ENCODE measurements at regions not wholly inside any gene's neighbourhood (a gene's known extent, or its start where the extent isn't known, plus 50 kb on each side); places are given as distances from the start of the nearest gene placed in this dataset.

DNA sequence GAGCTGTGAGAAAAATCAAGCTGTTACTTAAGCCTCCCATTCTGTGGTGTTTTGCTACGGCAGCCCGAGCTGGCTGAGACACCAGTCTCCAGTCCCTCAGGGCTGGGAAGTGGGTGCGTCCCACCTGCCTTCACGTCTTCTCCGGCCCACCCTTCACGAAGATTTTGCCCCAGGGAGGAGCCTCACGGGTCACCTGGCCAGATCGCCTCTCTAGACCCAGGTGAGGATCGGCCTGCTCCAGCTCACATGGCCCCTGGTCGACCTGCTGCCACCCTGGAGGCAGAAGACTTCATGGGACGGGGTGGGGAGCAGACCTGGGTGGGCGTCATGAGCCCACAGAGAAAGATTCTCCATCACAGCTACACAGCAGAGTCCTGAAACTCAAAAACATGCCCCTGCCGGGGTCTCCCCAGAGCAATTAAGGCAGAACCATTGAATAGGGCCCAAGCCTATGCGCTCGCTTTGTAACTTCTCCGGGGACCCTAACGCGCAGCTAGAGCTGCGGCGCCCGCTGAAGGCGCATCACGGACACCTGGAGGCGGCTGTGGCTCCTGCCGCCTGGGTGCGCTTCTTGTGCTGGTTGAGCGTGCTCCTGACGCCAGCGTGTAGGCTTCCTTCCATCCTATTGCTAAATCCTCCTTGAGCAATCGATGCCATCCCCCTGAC is 92.6 kb upstream of the ALDH1A3 start:
- TF ChIP-seq SIN3A (IDR thresholded peaks at IDR 0.05; ENCODE audit: borderline replicate concordance, insufficient read depth, low read length), result no peak
- TF ChIP-seq, protein P1, sequence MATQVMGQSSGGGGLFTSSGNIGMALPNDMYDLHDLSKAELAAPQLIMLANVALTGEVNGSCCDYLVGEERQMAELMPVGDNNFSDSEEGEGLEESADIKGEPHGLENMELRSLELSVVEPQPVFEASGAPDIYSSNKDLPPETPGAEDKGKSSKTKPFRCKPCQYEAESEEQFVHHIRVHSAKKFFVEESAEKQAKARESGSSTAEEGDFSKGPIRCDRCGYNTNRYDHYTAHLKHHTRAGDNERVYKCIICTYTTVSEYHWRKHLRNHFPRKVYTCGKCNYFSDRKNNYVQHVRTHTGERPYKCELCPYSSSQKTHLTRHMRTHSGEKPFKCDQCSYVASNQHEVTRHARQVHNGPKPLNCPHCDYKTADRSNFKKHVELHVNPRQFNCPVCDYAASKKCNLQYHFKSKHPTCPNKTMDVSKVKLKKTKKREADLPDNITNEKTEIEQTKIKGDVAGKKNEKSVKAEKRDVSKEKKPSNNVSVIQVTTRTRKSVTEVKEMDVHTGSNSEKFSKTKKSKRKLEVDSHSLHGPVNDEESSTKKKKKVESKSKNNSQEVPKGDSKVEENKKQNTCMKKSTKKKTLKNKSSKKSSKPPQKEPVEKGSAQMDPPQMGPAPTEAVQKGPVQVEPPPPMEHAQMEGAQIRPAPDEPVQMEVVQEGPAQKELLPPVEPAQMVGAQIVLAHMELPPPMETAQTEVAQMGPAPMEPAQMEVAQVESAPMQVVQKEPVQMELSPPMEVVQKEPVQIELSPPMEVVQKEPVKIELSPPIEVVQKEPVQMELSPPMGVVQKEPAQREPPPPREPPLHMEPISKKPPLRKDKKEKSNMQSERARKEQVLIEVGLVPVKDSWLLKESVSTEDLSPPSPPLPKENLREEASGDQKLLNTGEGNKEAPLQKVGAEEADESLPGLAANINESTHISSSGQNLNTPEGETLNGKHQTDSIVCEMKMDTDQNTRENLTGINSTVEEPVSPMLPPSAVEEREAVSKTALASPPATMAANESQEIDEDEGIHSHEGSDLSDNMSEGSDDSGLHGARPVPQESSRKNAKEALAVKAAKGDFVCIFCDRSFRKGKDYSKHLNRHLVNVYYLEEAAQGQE (IDR thresholded peaks at IDR 0.05; ENCODE audit: insufficient read depth in 1 of 2, low read depth in 2 of 2, low read length in 2 of 2), result no peak
- no peak for TF ChIP-seq TAF1 (IDR thresholded peaks at IDR 0.05; ENCODE audit: borderline replicate concordance, insufficient read depth, low read length)
- TF ChIP-seq FOXP2 (optimal IDR thresholded peaks at IDR 0.05; ENCODE audit: borderline replicate concordance, extremely low read depth, extremely low read length, insufficient read depth), result no peak
- TF ChIP-seq POLR2AphosphoS5 (IDR thresholded peaks at IDR 0.05; ENCODE audit: low read depth, low read length), result no peak

- TF ChIP-seq POLR2AphosphoS5 (IDR thresholded peaks at IDR 0.05; ENCODE audit: low read depth, low read length) (no peak), SIN3A (IDR thresholded peaks at IDR 0.05; ENCODE audit: borderline replicate concordance, insufficient read depth, low read length) (no peak), TAF1 (IDR thresholded peaks at IDR 0.05; ENCODE audit: borderline replicate concordance, insufficient read depth, low read length) (no peak), FOXP2 (optimal IDR thresholded peaks at IDR 0.05; ENCODE audit: borderline replicate concordance, extremely low read depth, extremely low read length, insufficient read depth) (no peak)
- TF ChIP-seq, protein P1 (IDR thresholded peaks at IDR 0.05; ENCODE audit: insufficient read depth in 1 of 2, low read depth in 2 of 2, low read length in 2 of 2), result no peak
These were observed 91.8 kb upstream of the ALDH1A3 start for GRCh38 chr15:100787567-100788417.

GRCh38 chr15:100788418-100789105 is 91.1 kb upstream of the ALDH1A3 start:
- no peak for TF ChIP-seq POLR2AphosphoS5 (IDR thresholded peaks at IDR 0.05; ENCODE audit: low read depth, low read length)

GRCh38 chr15:100790786-100791265 is 88.8 kb upstream of the ALDH1A3 start:
- no peak for TF ChIP-seq TAF1 (IDR thresholded peaks at IDR 0.05; ENCODE audit: borderline replicate concordance, insufficient read depth, low read length)
- TF ChIP-seq POLR2AphosphoS5 (IDR thresholded peaks at IDR 0.05; ENCODE audit: low read depth, low read length), result no peak
- TF ChIP-seq, protein P1 (IDR thresholded peaks at IDR 0.05; ENCODE audit: insufficient read depth in 1 of 2, low read depth in 2 of 2, low read length in 2 of 2), result no peak
- TF ChIP-seq FOXP2 (optimal IDR thresholded peaks at IDR 0.05; ENCODE audit: borderline replicate concordance, extremely low read depth, extremely low read length, insufficient read depth), result no peak
- no peak for TF ChIP-seq SIN3A (IDR thresholded peaks at IDR 0.05; ENCODE audit: borderline replicate concordance, insufficient read depth, low read length)

DNA sequence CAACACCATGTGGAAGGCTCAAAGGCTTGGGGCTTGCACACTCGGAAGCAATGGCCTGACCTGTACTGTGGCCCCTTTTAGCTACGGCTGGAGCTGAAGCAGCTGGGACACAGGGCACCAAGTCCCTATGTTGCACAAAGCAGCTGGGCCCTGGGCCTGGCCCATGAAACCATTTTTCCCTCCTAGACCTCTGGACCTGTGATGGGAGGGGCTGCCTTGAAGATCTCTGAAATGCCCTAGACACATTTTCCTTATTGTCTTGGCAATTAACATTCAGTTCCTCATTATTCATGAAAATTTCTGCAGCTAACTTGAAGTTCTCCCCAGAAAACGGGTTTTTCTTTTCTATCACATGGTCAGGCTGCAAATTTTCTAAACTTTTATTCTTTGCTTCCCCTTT is 85.6 kb upstream of the ALDH1A3 start:
- TF ChIP-seq FOXP2 (optimal IDR thresholded peaks at IDR 0.05; ENCODE audit: borderline replicate concordance, extremely low read depth, extremely low read length, insufficient read depth) (no peak), TAF1 (IDR thresholded peaks at IDR 0.05; ENCODE audit: borderline replicate concordance, insufficient read depth, low read length) (no peak), SIN3A (IDR thresholded peaks at IDR 0.05; ENCODE audit: borderline replicate concordance, insufficient read depth, low read length) (no peak), POLR2AphosphoS5 (IDR thresholded peaks at IDR 0.05; ENCODE audit: low read depth, low read length) (no peak)
- TF ChIP-seq, protein P1 (IDR thresholded peaks at IDR 0.05; ENCODE audit: insufficient read depth in 1 of 2, low read depth in 2 of 2, low read length in 2 of 2), result no peak
